ENCODE measurements at regions not wholly inside any gene's neighbourhood (a gene's known extent, or its start where the extent isn't known, plus 50 kb on each side); places are given as distances from the start of the nearest gene placed in this dataset.

GRCh38 chr11:27573024-27573423 lies 66.5 kb upstream of the LIN7C start:
- H3K4me3 Mint-ChIP-seq = no peak overlapping the region
- Histone ChIP-seq H3K36me3 (ENCODE audit: control insufficient read depth, insufficient read depth, low read length) (no peaks in the 10 kb centered on the region), H3K9me3 (ENCODE audit: control insufficient read depth, low read length) (no peaks in the 10 kb centered on the region), H3K27me3 (ENCODE audit: control insufficient read depth, insufficient read depth, low read length, poor library complexity, severe bottlenecking) (no peaks in the 10 kb centered on the region), H3K4me3 (ENCODE audit: low read length) (no peak overlapping the region), H3K9ac (ENCODE audit: extremely low read depth, low read length, poor library complexity, severe bottlenecking) (no peak overlapping the region), H3K4me1 (ENCODE audit: control insufficient read depth, insufficient read depth, low read length) (no peaks in the 10 kb centered on the region), H3K27ac (ENCODE audit: low read depth, low read length) (no peak overlapping the region)
- no peaks in the 10 kb centered on the region for H3K36me3 Mint-ChIP-seq (ENCODE audit: low read depth)
- no peaks in the 10 kb centered on the region for H3K9me3 Mint-ChIP-seq
- no peak for TF ChIP-seq CTCF (conservative IDR thresholded peaks at IDR 0.05)
- H3K4me1 Mint-ChIP-seq = no peaks in the 10 kb centered on the region
- peaks cover 9% of the 10 kb centered on the region for H3K27me3 Mint-ChIP-seq (ENCODE audit: insufficient read depth)
- DNase-seq = no peak
- H3K27ac Mint-ChIP-seq = no peak overlapping the region

- Histone ChIP-seq H3K27ac (ENCODE audit: low read depth, low read length) (peak overlapping the region; percentile 54), H3K9me3 (ENCODE audit: control insufficient read depth, low read length) (no peaks in the 10 kb centered on the region), H3K27me3 (ENCODE audit: control insufficient read depth, insufficient read depth, low read length, poor library complexity, severe bottlenecking) (no peaks in the 10 kb centered on the region), H3K4me3 (ENCODE audit: low read length) (no peak overlapping the region), H3K36me3 (ENCODE audit: control insufficient read depth, insufficient read depth, low read length) (no peaks in the 10 kb centered on the region), H3K4me1 (ENCODE audit: control insufficient read depth, insufficient read depth, low read length) (no peaks in the 10 kb centered on the region), H3K9ac (ENCODE audit: extremely low read depth, low read length, poor library complexity, severe bottlenecking) (no peak overlapping the region)
- TF ChIP-seq CTCF (conservative IDR thresholded peaks at IDR 0.05) = no peak
- H3K27ac Mint-ChIP-seq = no peak overlapping the region
- no peak overlapping the region for H3K4me3 Mint-ChIP-seq
- H3K4me1 Mint-ChIP-seq = no peaks in the 10 kb centered on the region
- DNase-seq = no peak
- peaks cover 3% of the 10 kb centered on the region for H3K27me3 Mint-ChIP-seq (ENCODE audit: insufficient read depth)
- H3K9me3 Mint-ChIP-seq = no peaks in the 10 kb centered on the region
- H3K36me3 Mint-ChIP-seq (ENCODE audit: low read depth) = no peaks in the 10 kb centered on the region
- WGBS, 2 experiments (ENCODE audit: insufficient coverage in 1 of 2, insufficient read length in 1 of 2) = 71 to 92% methylated on average over 3 to 5 of the region's 5 CpGs
Observed at GRCh38 chr11:27571154-27571810, 64.7 kb upstream of the LIN7C start.

- H3K9ac ChIP-seq (ENCODE audit: extremely low read depth, low read length, poor library complexity, severe bottlenecking) = no peak overlapping the region
- H3K4me1 ChIP-seq (ENCODE audit: control insufficient read depth, insufficient read depth, low read length) = no peaks in the 10 kb centered on the region
- WGBS, 2 experiments (ENCODE audit: insufficient coverage in 1 of 2, insufficient read length in 1 of 2) = no CpG with 5 or more reads among the region's 1 CpG
- peak overlapping the region; percentile 54 for H3K27ac ChIP-seq (ENCODE audit: low read depth, low read length)
- no peaks in the 10 kb centered on the region for H3K36me3 Mint-ChIP-seq (ENCODE audit: low read depth)
- no peaks in the 10 kb centered on the region for H3K27me3 ChIP-seq (ENCODE audit: control insufficient read depth, insufficient read depth, low read length, poor library complexity, severe bottlenecking)
- no peak for TF ChIP-seq CTCF (conservative IDR thresholded peaks at IDR 0.05)
- H3K27ac Mint-ChIP-seq = no peak overlapping the region
- no peak overlapping the region for H3K4me3 ChIP-seq (ENCODE audit: low read length)
- no peaks in the 10 kb centered on the region for H3K9me3 ChIP-seq (ENCODE audit: control insufficient read depth, low read length)
- no peaks in the 10 kb centered on the region for H3K36me3 ChIP-seq (ENCODE audit: control insufficient read depth, insufficient read depth, low read length)
- peaks cover 3% of the 10 kb centered on the region for H3K27me3 Mint-ChIP-seq (ENCODE audit: insufficient read depth)
- H3K9me3 Mint-ChIP-seq = no peaks in the 10 kb centered on the region
- H3K4me1 Mint-ChIP-seq = no peaks in the 10 kb centered on the region
- no peak for DNase-seq
- H3K4me3 Mint-ChIP-seq = no peak overlapping the region
Observed at GRCh38 chr11:27570542-27570941, 64.0 kb upstream of the LIN7C start.
